ENCODE measurements at regions not wholly inside any gene's neighbourhood (a gene's known extent, or its start where the extent isn't known, plus 50 kb on each side); places are given as distances from the start of the nearest gene placed in this dataset.
"Not testable (repeated sequence)": the region's sequence is repeated elsewhere in the genome, so short reads cannot be mapped to it uniquely, and the experiment has no call there.

DNA sequence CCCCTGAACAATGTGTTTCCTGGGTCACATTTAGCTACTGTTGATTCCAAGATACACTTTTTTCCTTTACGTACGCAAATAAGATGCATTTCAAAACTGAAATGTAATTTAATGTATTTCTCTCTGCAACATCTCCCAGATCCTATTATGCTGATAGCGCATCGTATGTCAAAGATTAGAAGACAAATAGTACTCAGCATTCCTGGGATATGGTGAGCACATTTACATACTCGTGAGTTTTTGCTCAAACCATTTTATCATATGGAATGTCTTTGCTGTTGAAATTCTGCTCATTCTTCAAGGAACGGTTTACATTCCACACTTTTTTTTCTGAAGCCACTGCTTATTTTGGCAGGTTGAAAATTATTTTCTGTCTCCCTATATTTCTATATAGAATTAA, 221.4 kb downstream of the OXSM start:
- no peaks in the 10 kb centered on the region for H3K36me3 ChIP-seq (ENCODE audit: control insufficient read depth, insufficient read depth, low read length)
- H3K4me3 ChIP-seq (ENCODE audit: low read depth, low read length), result no peak overlapping the region
- no peaks in the 10 kb centered on the region for H3K9me3 ChIP-seq (ENCODE audit: control insufficient read depth, insufficient read depth, low read depth, low read length)
- no peaks in the 10 kb centered on the region for H3K27me3 ChIP-seq (ENCODE audit: control insufficient read depth, insufficient read depth, low read length)
- no peak overlapping the region for H3K27ac ChIP-seq (ENCODE audit: low read depth, low read length)
- no peaks in the 10 kb centered on the region for H3K4me1 ChIP-seq (ENCODE audit: control insufficient read depth, insufficient read depth, low read length)
- no peak overlapping the region for H3K9ac ChIP-seq (ENCODE audit: low read length)

DNA sequence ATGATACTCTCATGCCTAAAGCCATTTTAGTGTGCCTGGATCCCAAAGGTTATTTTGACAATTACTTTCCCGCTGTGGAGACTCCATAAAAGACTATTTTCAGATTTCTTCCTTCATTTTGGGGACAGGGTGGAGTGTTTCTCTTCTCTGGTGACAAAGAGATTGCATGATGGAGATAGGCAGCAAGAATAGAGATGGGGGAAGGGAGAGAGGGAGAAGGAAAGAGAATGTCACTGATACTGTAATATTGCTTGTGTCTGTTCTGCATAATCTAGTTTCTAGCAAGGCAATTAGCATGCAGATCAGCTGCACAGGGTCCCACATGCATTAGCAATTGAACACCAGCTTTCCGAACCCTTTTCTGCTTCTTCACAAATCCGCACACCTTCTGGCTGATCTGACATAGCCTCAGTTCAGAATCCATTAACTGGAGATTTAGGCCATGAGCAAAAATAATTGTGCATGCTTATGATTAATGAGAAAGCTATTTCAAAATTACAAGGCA, 222.4 kb downstream of the OXSM start:
- H3K27me3 ChIP-seq (ENCODE audit: control insufficient read depth, insufficient read depth, low read length), result no peaks in the 10 kb centered on the region

GRCh38 chr3:26015752-26016151, 225.9 kb downstream of the OXSM start:
- H3K9ac ChIP-seq (ENCODE audit: low read length), result no peak overlapping the region
- H3K27ac ChIP-seq (ENCODE audit: low read depth, low read length), result no peak overlapping the region
- H3K9me3 ChIP-seq (ENCODE audit: control insufficient read depth, insufficient read depth, low read depth, low read length), result no peaks in the 10 kb centered on the region
- no peaks in the 10 kb centered on the region for H3K36me3 ChIP-seq (ENCODE audit: control insufficient read depth, insufficient read depth, low read length)
- H3K4me3 ChIP-seq (ENCODE audit: low read depth, low read length), result no peak overlapping the region
- no peaks in the 10 kb centered on the region for H3K27me3 ChIP-seq (ENCODE audit: control insufficient read depth, insufficient read depth, low read length)
- H3K4me1 ChIP-seq (ENCODE audit: control insufficient read depth, insufficient read depth, low read length), result no peaks in the 10 kb centered on the region

More for the DNA sequence above, 222.4 kb downstream of the OXSM start:
- no peak overlapping the region for H3K9ac ChIP-seq (ENCODE audit: low read length)
- no peaks in the 10 kb centered on the region for H3K4me1 ChIP-seq (ENCODE audit: control insufficient read depth, insufficient read depth, low read length)
- H3K27ac ChIP-seq (ENCODE audit: low read depth, low read length), result no peak overlapping the region
- no peaks in the 10 kb centered on the region for H3K9me3 ChIP-seq (ENCODE audit: control insufficient read depth, insufficient read depth, low read depth, low read length)
- no peak overlapping the region for H3K4me3 ChIP-seq (ENCODE audit: low read depth, low read length)
- H3K36me3 ChIP-seq (ENCODE audit: control insufficient read depth, insufficient read depth, low read length), result no peaks in the 10 kb centered on the region

- Histone ChIP-seq H3K4me1 (ENCODE audit: control insufficient read depth, insufficient read depth, low read length) (no peaks in the 10 kb centered on the region), H3K27ac (ENCODE audit: low read depth, low read length) (no peak overlapping the region), H3K9ac (ENCODE audit: low read length) (no peak overlapping the region), H3K36me3 (ENCODE audit: control insufficient read depth, insufficient read depth, low read length) (no peaks in the 10 kb centered on the region), H3K27me3 (ENCODE audit: control insufficient read depth, insufficient read depth, low read length) (no peaks in the 10 kb centered on the region), H3K9me3 (ENCODE audit: control insufficient read depth, insufficient read depth, low read depth, low read length) (no peaks in the 10 kb centered on the region), H3K4me3 (ENCODE audit: low read depth, low read length) (no peak overlapping the region)
These were observed 229.0 kb downstream of the OXSM start for GRCh38 chr3:26018889-26019288.

GRCh38 chr3:26024206-26024605, 234.3 kb downstream of the OXSM start:
- H3K27ac ChIP-seq (ENCODE audit: low read depth, low read length); H3K36me3 ChIP-seq (ENCODE audit: control insufficient read depth, insufficient read depth, low read length); H3K27me3 ChIP-seq (ENCODE audit: control insufficient read depth, insufficient read depth, low read length); H3K4me1 ChIP-seq (ENCODE audit: control insufficient read depth, insufficient read depth, low read length); H3K4me3 ChIP-seq (ENCODE audit: low read depth, low read length); H3K9ac ChIP-seq (ENCODE audit: low read length); H3K9me3 ChIP-seq (ENCODE audit: control insufficient read depth, insufficient read depth, low read depth, low read length): not testable (repeated sequence)

DNA sequence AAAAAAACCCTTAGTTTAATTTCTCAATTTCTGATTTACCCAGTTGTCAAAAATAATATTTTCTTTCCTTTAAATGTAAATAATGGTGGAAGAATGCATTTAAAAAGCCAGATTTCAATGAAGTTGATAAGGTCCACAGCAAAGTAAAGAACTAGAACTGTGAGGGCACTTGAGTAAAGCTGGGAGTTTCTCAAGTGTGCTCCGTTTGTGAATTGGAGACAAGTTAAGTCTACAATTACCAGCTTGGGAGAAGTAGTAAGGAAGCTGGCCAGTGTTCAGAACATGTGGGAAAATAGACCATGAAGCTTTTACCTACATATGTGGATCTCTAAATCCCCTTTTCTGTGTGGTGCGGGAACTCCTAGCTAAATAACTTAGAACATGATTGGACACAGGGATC, 239.4 kb downstream of the OXSM start:
- Histone ChIP-seq H3K4me1 (ENCODE audit: control insufficient read depth, insufficient read depth, low read length) (no peaks in the 10 kb centered on the region), H3K36me3 (ENCODE audit: control insufficient read depth, insufficient read depth, low read length) (no peaks in the 10 kb centered on the region), H3K9ac (ENCODE audit: low read length) (no peak overlapping the region), H3K27me3 (ENCODE audit: control insufficient read depth, insufficient read depth, low read length) (no peaks in the 10 kb centered on the region), H3K4me3 (ENCODE audit: low read depth, low read length) (no peak overlapping the region), H3K27ac (ENCODE audit: low read depth, low read length) (no peak overlapping the region), H3K9me3 (ENCODE audit: control insufficient read depth, insufficient read depth, low read depth, low read length) (no peaks in the 10 kb centered on the region)

- H3K36me3 ChIP-seq (ENCODE audit: control insufficient read depth, insufficient read depth, low read length); H3K27me3 ChIP-seq (ENCODE audit: control insufficient read depth, insufficient read depth, low read length); H3K9ac ChIP-seq (ENCODE audit: low read length); H3K27ac ChIP-seq (ENCODE audit: low read depth, low read length); H3K4me3 ChIP-seq (ENCODE audit: low read depth, low read length); H3K4me1 ChIP-seq (ENCODE audit: control insufficient read depth, insufficient read depth, low read length): not testable (repeated sequence)
- H3K9me3 ChIP-seq (ENCODE audit: control insufficient read depth, insufficient read depth, low read depth, low read length), result peaks cover 12% of the 10 kb centered on the region; the same call in 1 of the 2 replicates
These were observed 252.2 kb downstream of the OXSM start for GRCh38 chr3:26042126-26042525.

GRCh38 chr3:26049951-26050350, 260.1 kb downstream of the OXSM start:
- Histone ChIP-seq H3K9me3 (ENCODE audit: control insufficient read depth, insufficient read depth, low read depth, low read length) (no peaks in the 10 kb centered on the region), H3K4me1 (ENCODE audit: control insufficient read depth, insufficient read depth, low read length) (no peaks in the 10 kb centered on the region)

GRCh38 chr3:26050776-26051175, 260.9 kb downstream of the OXSM start:
- no peaks in the 10 kb centered on the region for H3K9me3 ChIP-seq (ENCODE audit: control insufficient read depth, insufficient read depth, low read depth, low read length)

More at GRCh38 chr3:26049951-26050350, 260.1 kb downstream of the OXSM start:
- no peaks in the 10 kb centered on the region for H3K36me3 ChIP-seq (ENCODE audit: control insufficient read depth, insufficient read depth, low read length)
- no peak overlapping the region for H3K4me3 ChIP-seq (ENCODE audit: low read depth, low read length)
- no peaks in the 10 kb centered on the region for H3K27me3 ChIP-seq (ENCODE audit: control insufficient read depth, insufficient read depth, low read length)
- H3K27ac ChIP-seq (ENCODE audit: low read depth, low read length), result no peak overlapping the region
- H3K9ac ChIP-seq (ENCODE audit: low read length), result no peak overlapping the region

GRCh38 chr3:26058901-26059321, 269.0 kb downstream of the OXSM start:
- Histone ChIP-seq H3K9ac (ENCODE audit: low read length) (no peak overlapping the region), H3K9me3 (ENCODE audit: control insufficient read depth, insufficient read depth, low read depth, low read length) (no peaks in the 10 kb centered on the region), H3K4me1 (ENCODE audit: control insufficient read depth, insufficient read depth, low read length) (no peaks in the 10 kb centered on the region), H3K27me3 (ENCODE audit: control insufficient read depth, insufficient read depth, low read length) (no peaks in the 10 kb centered on the region), H3K27ac (ENCODE audit: low read depth, low read length) (no peak overlapping the region), H3K36me3 (ENCODE audit: control insufficient read depth, insufficient read depth, low read length) (no peaks in the 10 kb centered on the region), H3K4me3 (ENCODE audit: low read depth, low read length) (no peak overlapping the region)

More at GRCh38 chr3:26050776-26051175, 260.9 kb downstream of the OXSM start:
- Histone ChIP-seq H3K27ac (ENCODE audit: low read depth, low read length) (no peak overlapping the region), H3K27me3 (ENCODE audit: control insufficient read depth, insufficient read depth, low read length) (no peaks in the 10 kb centered on the region), H3K4me3 (ENCODE audit: low read depth, low read length) (no peak overlapping the region), H3K4me1 (ENCODE audit: control insufficient read depth, insufficient read depth, low read length) (no peaks in the 10 kb centered on the region), H3K9ac (ENCODE audit: low read length) (no peak overlapping the region), H3K36me3 (ENCODE audit: control insufficient read depth, insufficient read depth, low read length) (no peaks in the 10 kb centered on the region)

GRCh38 chr3:26061947-26062346, 272.1 kb downstream of the OXSM start:
- Histone ChIP-seq H3K27ac (ENCODE audit: low read depth, low read length) (no peak overlapping the region), H3K4me1 (ENCODE audit: control insufficient read depth, insufficient read depth, low read length) (no peaks in the 10 kb centered on the region), H3K9ac (ENCODE audit: low read length) (no peak overlapping the region), H3K9me3 (ENCODE audit: control insufficient read depth, insufficient read depth, low read depth, low read length) (no peaks in the 10 kb centered on the region), H3K4me3 (ENCODE audit: low read depth, low read length) (no peak overlapping the region), H3K27me3 (ENCODE audit: control insufficient read depth, insufficient read depth, low read length) (no peaks in the 10 kb centered on the region), H3K36me3 (ENCODE audit: control insufficient read depth, insufficient read depth, low read length) (no peaks in the 10 kb centered on the region)

DNA sequence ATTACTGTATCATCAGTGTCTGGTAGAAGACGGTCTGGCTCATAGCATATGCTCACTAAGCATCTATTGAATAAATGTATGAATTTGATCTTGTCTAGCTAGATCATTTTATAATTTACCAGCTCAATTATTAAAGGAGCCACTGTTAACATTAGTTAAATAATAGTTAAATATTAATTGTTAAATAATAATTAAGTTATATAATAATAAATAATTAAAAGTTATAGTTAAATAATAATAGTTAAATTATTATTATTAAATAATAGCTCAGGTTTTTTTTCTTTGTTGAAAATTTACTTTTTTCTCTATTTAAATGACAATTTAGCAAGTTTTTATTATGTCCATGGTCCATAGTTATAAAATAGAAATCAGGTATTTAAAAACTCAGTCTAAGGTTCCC, 274.4 kb downstream of the OXSM start:
- Histone ChIP-seq H3K36me3 (ENCODE audit: control insufficient read depth, insufficient read depth, low read length) (no peaks in the 10 kb centered on the region), H3K27ac (ENCODE audit: low read depth, low read length) (no peak overlapping the region), H3K9me3 (ENCODE audit: control insufficient read depth, insufficient read depth, low read depth, low read length) (no peaks in the 10 kb centered on the region), H3K4me3 (ENCODE audit: low read depth, low read length) (no peak overlapping the region), H3K4me1 (ENCODE audit: control insufficient read depth, insufficient read depth, low read length) (no peaks in the 10 kb centered on the region), H3K9ac (ENCODE audit: low read length) (no peak overlapping the region), H3K27me3 (ENCODE audit: control insufficient read depth, insufficient read depth, low read length) (no peaks in the 10 kb centered on the region)
